Amygdala (tissue), 56 donors: ENCODE measurements at regions not wholly inside any gene's neighbourhood (a gene's known extent, or its start where the extent isn't known, plus 50 kb on each side); places are given as distances from the start of the nearest gene placed in this dataset.

Source experiments
- DNase-seq, 56 donors: peaks; one replicate each; lab custom pipeline; 2025; lab: John Stamatoyannopoulos, UW

DNA sequence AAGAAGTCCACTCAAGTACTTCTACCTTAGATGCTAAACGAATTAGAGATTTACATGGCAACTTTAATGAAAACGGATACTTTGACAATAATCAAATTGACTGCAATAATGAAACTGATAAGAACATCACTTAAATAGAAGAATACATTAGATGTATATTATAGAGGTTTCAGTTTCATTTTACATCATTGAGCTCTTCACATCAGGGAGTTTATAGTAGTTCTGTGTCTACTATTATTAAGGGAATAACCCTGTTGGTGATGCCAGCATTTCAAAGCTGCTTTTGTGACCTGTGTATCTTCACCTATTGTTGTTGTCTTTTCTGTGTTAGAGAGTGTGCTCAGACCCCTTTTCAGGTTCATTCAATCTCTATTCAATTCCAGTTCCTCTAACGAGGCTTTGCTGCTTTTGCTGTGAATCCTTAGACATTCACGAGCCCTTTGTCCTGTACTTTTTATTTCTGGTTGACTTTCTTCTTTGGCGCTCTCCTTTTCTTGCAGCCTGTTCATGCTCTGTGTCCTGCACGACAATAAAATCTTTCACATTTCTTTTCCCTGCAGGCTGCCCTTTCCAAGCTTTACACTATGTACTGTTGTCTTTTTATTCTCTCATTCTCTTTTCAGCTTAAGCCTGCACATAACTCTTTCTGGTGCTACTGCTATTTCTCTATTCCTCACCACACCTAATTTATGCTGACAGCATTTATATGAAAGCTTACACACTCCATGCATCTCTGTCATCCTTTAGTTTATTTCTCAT, 232.1 kb downstream of the CPE start:
- no peak for DNase-seq

- no peak for DNase-seq
Measured at GRCh38 chr4:165612936-165613335, 234.1 kb downstream of the CPE start.

GRCh38 chr4:165613581-165613980, 234.8 kb downstream of the CPE start:
- no peak for DNase-seq

GRCh38 chr4:165620913-165621312, 242.1 kb downstream of the CPE start:
- no peak for DNase-seq

DNA sequence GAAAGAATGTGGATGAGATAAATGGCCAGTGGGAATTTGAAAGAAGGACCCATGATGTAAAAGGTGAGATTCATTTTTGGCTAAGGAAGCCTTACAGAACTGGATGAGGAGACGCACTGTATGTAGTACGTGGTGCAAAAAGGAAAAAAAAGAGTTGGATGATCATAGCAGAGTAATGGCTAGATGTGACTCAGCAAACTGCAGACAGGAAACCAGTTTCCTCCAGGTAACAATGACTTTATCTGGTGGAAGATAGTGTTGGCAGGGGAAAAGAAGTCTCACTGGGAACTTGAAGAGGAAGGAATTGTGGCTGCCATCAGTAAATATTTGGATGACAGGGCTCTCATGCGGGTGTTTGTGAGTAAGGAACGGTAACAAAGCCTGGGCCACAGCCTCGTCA, 243.2 kb downstream of the CPE start:
- DNase-seq: no peak

DNA sequence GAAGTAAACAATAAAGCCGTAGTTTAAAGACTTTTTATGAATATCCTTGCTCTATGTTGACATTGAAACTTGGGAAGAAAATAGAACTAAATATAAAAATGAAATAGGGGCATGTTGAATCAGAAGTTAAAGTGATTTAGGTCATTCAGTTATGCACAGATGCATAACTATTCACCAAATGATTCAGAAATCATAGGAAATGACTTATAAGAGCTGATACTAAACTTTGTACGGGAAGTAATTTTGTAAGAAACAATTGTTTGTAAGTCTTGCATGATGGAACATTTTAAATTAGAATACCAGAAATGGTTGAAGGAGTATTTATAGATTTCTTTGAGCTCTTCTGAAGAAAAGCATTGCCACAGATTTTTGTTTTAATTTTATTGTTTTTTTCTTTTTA, 246.5 kb downstream of the CPE start:
- no peak for DNase-seq

- DNase-seq: no peak
Measured at GRCh38 chr4:165626316-165626715, 246.7 kb upstream of the TLL1 start.

- no peak for DNase-seq
Measured at GRCh38 chr4:165627128-165627527, 245.9 kb upstream of the TLL1 start.

GRCh38 chr4:165627548-165627947, 245.5 kb upstream of the TLL1 start:
- DNase-seq: no peak

- DNase-seq: no peak
Measured at GRCh38 chr4:165628572-165628971, 244.5 kb upstream of the TLL1 start.

GRCh38 chr4:165630671-165631070, 242.4 kb upstream of the TLL1 start:
- no peak for DNase-seq

- no peak for DNase-seq
Measured at GRCh38 chr4:165631208-165631894, 241.7 kb upstream of the TLL1 start.

- DNase-seq: peak in 1 of 56 donors; percentile 0
Measured at GRCh38 chr4:165631912-165632311, 241.1 kb upstream of the TLL1 start.

GRCh38 chr4:165634766-165635165, 238.3 kb upstream of the TLL1 start:
- no peak for DNase-seq

GRCh38 chr4:165635381-165635780, 237.7 kb upstream of the TLL1 start:
- no peak for DNase-seq

DNA sequence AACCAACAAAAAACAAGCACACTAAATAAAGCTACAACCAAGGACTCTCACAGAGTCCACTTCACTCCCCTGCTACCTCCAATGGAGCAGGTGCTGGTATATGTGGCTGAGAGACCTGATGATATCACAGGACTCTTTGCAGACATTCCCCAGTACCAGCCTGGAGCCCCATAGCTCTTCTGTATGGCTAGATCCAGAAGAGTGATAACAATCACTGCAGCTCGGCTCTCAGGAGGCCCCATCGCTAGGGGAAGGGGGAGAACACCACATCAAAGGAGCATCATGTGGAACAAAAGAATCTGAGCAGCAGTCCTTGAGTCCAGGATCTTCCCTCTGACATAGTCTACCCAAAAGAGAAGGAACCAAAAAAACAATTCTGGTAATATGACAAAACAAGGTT, 237.1 kb upstream of the TLL1 start:
- DNase-seq: no peak

GRCh38 chr4:165651901-165652300, 221.1 kb upstream of the TLL1 start:
- DNase-seq: no peak

DNA sequence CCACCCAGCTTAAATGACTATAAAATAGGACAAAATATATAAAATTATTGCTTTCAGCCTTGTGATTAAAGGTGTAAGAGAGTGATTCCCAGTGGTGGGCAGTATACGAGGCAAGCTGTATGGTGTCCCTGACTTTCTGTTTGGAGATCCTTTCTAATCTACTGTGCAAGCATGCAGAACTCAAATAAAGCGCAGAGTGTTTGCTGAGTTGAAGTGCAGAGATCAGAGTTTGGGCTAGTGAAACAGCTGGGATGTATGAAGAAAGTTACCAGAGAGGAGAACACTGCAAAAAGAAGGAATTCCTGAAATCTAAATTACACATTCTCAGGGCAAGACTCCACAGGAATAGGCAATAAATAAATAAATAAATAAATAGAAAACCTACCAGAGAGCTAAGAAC, 218.5 kb upstream of the TLL1 start:
- DNase-seq: no peak

- no peak for DNase-seq
Measured at GRCh38 chr4:165656399-165656798, 216.6 kb upstream of the TLL1 start.

DNA sequence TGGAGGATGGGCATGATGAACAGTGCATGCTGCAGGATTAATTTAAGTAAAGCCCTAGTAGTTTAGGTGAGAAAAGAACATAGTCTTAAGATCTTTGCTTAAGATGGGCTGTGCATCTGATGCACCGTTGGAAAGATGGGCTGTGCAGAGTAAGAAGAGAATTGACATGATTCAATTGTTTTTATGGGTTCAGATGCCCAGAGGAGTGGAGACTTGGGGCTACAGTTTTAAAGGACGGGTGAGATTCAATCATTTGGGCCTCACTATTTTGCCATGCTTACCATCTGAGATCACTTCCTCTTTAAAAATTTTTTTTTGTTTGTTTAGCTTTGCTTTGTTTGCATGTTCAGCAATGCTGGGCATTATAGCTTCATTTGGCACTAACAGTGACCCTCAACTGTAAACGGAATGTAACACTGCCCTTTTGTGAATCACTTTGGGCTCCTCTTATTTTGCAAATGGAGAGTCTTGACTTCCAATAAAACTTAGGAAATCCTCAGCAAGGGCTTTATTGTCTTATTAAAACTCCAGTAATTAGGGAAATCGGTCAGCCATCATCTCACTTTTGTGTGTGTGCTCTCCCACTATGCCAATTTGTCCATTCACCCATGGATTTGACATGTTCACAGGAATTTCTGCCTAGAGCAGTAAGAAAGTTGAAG, 216.1 kb upstream of the TLL1 start:
- no peak for DNase-seq

DNA sequence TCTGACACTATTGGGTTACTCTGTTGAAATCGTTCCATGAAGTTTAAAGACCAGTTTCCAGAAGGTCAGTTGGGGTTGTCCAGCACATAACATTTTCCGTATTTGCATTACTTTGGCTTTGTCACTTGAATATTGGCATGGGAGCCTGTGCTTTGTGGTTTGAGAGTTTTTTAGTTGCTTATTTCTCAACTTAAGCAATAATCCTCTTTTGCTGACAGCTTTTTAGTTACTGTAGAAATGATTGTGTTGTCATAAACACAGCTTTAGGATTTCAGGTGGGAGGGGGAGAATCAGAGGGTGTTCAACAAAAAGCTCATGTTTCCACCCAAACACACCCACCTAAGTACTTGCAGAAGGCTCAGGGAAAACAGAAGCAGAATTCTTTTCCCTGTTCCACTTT, 210.7 kb upstream of the TLL1 start:
- no peak for DNase-seq

DNA sequence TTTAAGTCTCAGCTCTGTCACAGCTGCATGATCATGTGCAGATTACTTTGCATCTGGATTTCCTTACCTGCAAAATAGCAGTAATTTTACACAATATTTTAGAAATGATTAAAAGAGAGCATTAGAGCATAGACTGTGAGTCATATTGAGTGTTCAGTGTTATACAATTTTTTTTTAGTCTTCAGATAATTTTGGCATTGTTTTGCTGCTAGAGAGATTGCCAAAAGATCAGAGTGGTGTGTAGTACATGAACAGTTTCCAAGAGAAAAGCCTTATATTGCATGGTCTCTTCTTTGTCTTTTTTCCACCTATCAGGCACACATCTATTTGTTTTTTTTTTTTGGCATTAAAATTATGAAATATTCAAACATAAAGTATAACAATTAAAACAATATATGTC, 209.6 kb upstream of the TLL1 start:
- DNase-seq: no peak
